ENCODE measurements at regions not wholly inside any gene's neighbourhood (a gene's known extent, or its start where the extent isn't known, plus 50 kb on each side); places are given as distances from the start of the nearest gene placed in this dataset.

GRCh38 chr1:106043971-106044370 is 1012.5 kb upstream of the PRMT6 start:
- H3K4me3 ChIP-seq (ENCODE audit: low read length), result no peak overlapping the region
- no peak for DNase-seq (ENCODE audit: low read depth)
- TF ChIP-seq CTCF (conservative IDR thresholded peaks at IDR 0.05; ENCODE audit: low read length), result no peak

- no peak for TF ChIP-seq CTCF (conservative IDR thresholded peaks at IDR 0.05; ENCODE audit: low read length)
- no peak overlapping the region for H3K4me3 ChIP-seq (ENCODE audit: low read length)
- no peak for DNase-seq (ENCODE audit: low read depth)
These were observed 1009.3 kb upstream of the PRMT6 start for GRCh38 chr1:106047210-106047609.

GRCh38 chr1:106049595-106049994 is 1006.9 kb upstream of the PRMT6 start:
- TF ChIP-seq CTCF (conservative IDR thresholded peaks at IDR 0.05; ENCODE audit: low read length), result no peak
- H3K4me3 ChIP-seq (ENCODE audit: low read length), result no peak overlapping the region
- DNase-seq (ENCODE audit: low read depth), result no peak

GRCh38 chr1:106055855-106056254 is 1000.6 kb upstream of the PRMT6 start:
- no peak for DNase-seq (ENCODE audit: low read depth)
- no peak overlapping the region for H3K4me3 ChIP-seq (ENCODE audit: low read length)
- no peak for TF ChIP-seq CTCF (conservative IDR thresholded peaks at IDR 0.05; ENCODE audit: low read length)

- H3K4me3 ChIP-seq (ENCODE audit: low read length), result no peak overlapping the region
- TF ChIP-seq CTCF (conservative IDR thresholded peaks at IDR 0.05; ENCODE audit: low read length), result no peak
- DNase-seq (ENCODE audit: low read depth), result no peak
These were observed 994.6 kb upstream of the PRMT6 start for GRCh38 chr1:106061586-106062495.

GRCh38 chr1:106063510-106063909 is 993.0 kb upstream of the PRMT6 start:
- no peak overlapping the region for H3K4me3 ChIP-seq (ENCODE audit: low read length)
- no peak for DNase-seq (ENCODE audit: low read depth)
- no peak for TF ChIP-seq CTCF (conservative IDR thresholded peaks at IDR 0.05; ENCODE audit: low read length)
